Breast epithelium (tissue), 4 donors: ENCODE measurements at regions not wholly inside any gene's neighbourhood (a gene's known extent, or its start where the extent isn't known, plus 50 kb on each side); places are given as distances from the start of the nearest gene placed in this dataset.
"Not testable (repeated sequence)": the region's sequence is repeated elsewhere in the genome, so short reads cannot be mapped to it uniquely, and the experiment has no call there.

Source experiments
- DNase-seq, 2 donors: peaks; one replicate each; pipeline ENCODE4 v3.0.0-alpha.2; 2019; ENCODE audit warnings: low spot score in 2 of 2
- H3K27ac ChIP-seq, 2 donors: fragments of 200-600 bp; sonication (generic) in 1 of 2; one replicate each; pipeline ENCODE4 v1.5.1; 2016 to 2019; ENCODE audit warnings: mild to moderate bottlenecking in 1 of 2
- H3K27me3 ChIP-seq, 2 donors: fragments of 200-600 bp; sonication (generic) in 1 of 2; one replicate each; pipeline versions ENCODE4 v1.5.1 to v1.6.0; 2017 to 2019; ENCODE audit warnings: control low read depth in 1 of 2, mild to moderate bottlenecking in 1 of 2
- H3K36me3 ChIP-seq: fragments of 200-600 bp; one replicate; pipeline ENCODE4 v1.5.1; 2019
- H3K4me1 ChIP-seq, 2 donors: fragments of 200-600 bp; sonication (generic); one replicate each; pipeline ENCODE4 v1.5.1; 2016 to 2019; ENCODE audit warnings: control low read depth in 1 of 2
- H3K4me3 ChIP-seq, 3 donors: fragments of 200-600 bp; sonication (generic); 1 replicate in 2 of 3; 2 replicates in 1 of 3; pipeline ENCODE4 v1.5.1; 2016 to 2019; ENCODE audit warnings: mild to moderate bottlenecking in 3 of 3, moderate library complexity in 2 of 3
- H3K9me3 ChIP-seq, 2 donors: fragments of 200-600 bp; sonication (generic) in 1 of 2; one replicate each; pipeline ENCODE4 v1.5.1; 2016 to 2019; ENCODE audit warnings: control low read depth in 1 of 2
- CTCF ChIP-seq, 3 donors: fragments of 450-650 bp; IDR thresholded peaks; one replicate each; pipeline ENCODE4 v1.5.1; 2016 to 2017; ENCODE audit warnings: antibody characterized with exemption in 3 of 3, mild to moderate bottlenecking in 3 of 3, moderate library complexity in 3 of 3
- POLR2A ChIP-seq: fragments of 450-650 bp; IDR thresholded peaks from one replicate; pipeline ENCODE4 v1.6.1; 2016; ENCODE audit warnings: antibody characterized with exemption, mild to moderate bottlenecking, moderate library complexity
- POLR2AphosphoS5 ChIP-seq, 3 donors: sonication (generic); formaldehyde crosslinking; IDR thresholded peaks; one replicate each; pipeline ENCODE4 v1.6.1; 2017; ENCODE audit warnings: antibody characterized with exemption in 3 of 3
- intact Hi-C: fragments of 100-400 bp; cut with DNase I; formaldehyde crosslinking; loops from one replicate; pipeline ENCODE4 v1.15.1; 2023; ENCODE audit warnings: low total_unique reads

- TF ChIP-seq POLR2A: no peak
- TF ChIP-seq POLR2AphosphoS5 (IDR thresholded peaks at IDR 0.05): no peak
- no peak for TF ChIP-seq CTCF (IDR thresholded peaks at IDR 0.05)
- intact Hi-C loops: no loop called here
- no peak for DNase-seq
- Histone ChIP-seq H3K36me3 (no peaks in the 10 kb centered on the region), H3K4me1 (no peaks in the 10 kb centered on the region), H3K4me3 (no peak overlapping the region), H3K27me3 (no peaks in the 10 kb centered on the region), H3K27ac (no peak overlapping the region), H3K9me3 (no peaks in the 10 kb centered on the region)
Measured at GRCh38 chr14:48616931-48617330, 941.5 kb upstream of the MDGA2 start.

GRCh38 chr14:48615618-48616017 is 940.2 kb upstream of the MDGA2 start:
- H3K9me3 ChIP-seq: no peaks in the 10 kb centered on the region
- H3K4me3 ChIP-seq: no peak overlapping the region
- TF ChIP-seq CTCF (IDR thresholded peaks at IDR 0.05) (no peak), POLR2AphosphoS5 (IDR thresholded peaks at IDR 0.05) (no peak), POLR2A (no peak)
- H3K36me3 ChIP-seq: no peaks in the 10 kb centered on the region
- intact Hi-C loops: no loop called here
- H3K27me3 ChIP-seq: no peaks in the 10 kb centered on the region
- H3K27ac ChIP-seq: no peak overlapping the region
- no peaks in the 10 kb centered on the region for H3K4me1 ChIP-seq
- DNase-seq: no peak

GRCh38 chr14:48614003-48614402 is 938.6 kb upstream of the MDGA2 start:
- Histone ChIP-seq H3K27ac (no peak overlapping the region), H3K4me1 (no peaks in the 10 kb centered on the region), H3K27me3 (no peaks in the 10 kb centered on the region), H3K4me3 (no peak overlapping the region), H3K36me3 (no peaks in the 10 kb centered on the region), H3K9me3 (no peaks in the 10 kb centered on the region)
- DNase-seq: no peak
- TF ChIP-seq CTCF (IDR thresholded peaks at IDR 0.05) (no peak), POLR2AphosphoS5 (IDR thresholded peaks at IDR 0.05) (no peak)
- intact Hi-C loops: no loop called here

GRCh38 chr14:48606960-48607359 is 931.6 kb upstream of the MDGA2 start:
- intact Hi-C loops, H3K27ac ChIP-seq, H3K9me3 ChIP-seq, H3K36me3 ChIP-seq, DNase-seq, H3K4me3 ChIP-seq, H3K27me3 ChIP-seq, H3K4me1 ChIP-seq: not testable (repeated sequence)

- no peak overlapping the region for H3K4me3 ChIP-seq
- no peaks in the 10 kb centered on the region for H3K36me3 ChIP-seq
- no peaks in the 10 kb centered on the region for H3K27me3 ChIP-seq
- intact Hi-C loops: no loop called here
- no peaks in the 10 kb centered on the region for H3K9me3 ChIP-seq
- no peak for DNase-seq
- no peaks in the 10 kb centered on the region for H3K4me1 ChIP-seq
- TF ChIP-seq POLR2A: no peak
- TF ChIP-seq POLR2AphosphoS5 (IDR thresholded peaks at IDR 0.05): no peak
- no peak for TF ChIP-seq CTCF (IDR thresholded peaks at IDR 0.05)
- no peak overlapping the region for H3K27ac ChIP-seq
Measured at GRCh38 chr14:48598458-48598857, 923.1 kb upstream of the MDGA2 start.

GRCh38 chr14:48586099-48586498 is 910.7 kb upstream of the MDGA2 start:
- no peak overlapping the region for H3K4me3 ChIP-seq
- H3K27me3 ChIP-seq: no peaks in the 10 kb centered on the region
- intact Hi-C loops: no loop called here
- no peaks in the 10 kb centered on the region for H3K9me3 ChIP-seq
- DNase-seq: no peak
- no peaks in the 10 kb centered on the region for H3K4me1 ChIP-seq
- H3K36me3 ChIP-seq: no peaks in the 10 kb centered on the region
- no peak overlapping the region for H3K27ac ChIP-seq
- TF ChIP-seq CTCF (IDR thresholded peaks at IDR 0.05) (no peak), POLR2A (no peak), POLR2AphosphoS5 (IDR thresholded peaks at IDR 0.05) (no peak)
